ENCODE measurements at regions not wholly inside any gene's neighbourhood (a gene's known extent, or its start where the extent isn't known, plus 50 kb on each side); places are given as distances from the start of the nearest gene placed in this dataset.

DNA sequence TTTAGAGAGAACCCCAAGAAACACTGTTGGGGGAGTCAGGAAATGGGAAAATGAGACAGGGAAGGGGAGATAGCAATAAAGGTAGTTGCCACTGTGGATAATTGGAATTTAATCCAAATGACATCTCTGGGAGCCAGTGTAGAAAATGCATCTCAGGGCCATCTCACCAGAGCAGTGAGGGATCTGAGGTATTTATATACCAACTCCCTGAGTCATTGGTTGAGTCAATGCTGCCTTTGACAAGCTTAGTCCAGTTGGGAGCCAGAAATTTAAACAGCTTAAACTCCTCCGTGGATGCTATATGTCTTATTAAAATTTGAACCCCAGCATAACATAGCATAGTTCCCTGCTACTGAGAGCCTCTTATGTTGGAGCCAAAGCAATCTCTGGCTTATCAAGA lies 140.3 kb downstream of the SLC30A10 start:
- H2AFZ ChIP-seq (ENCODE audit: low read length), result no peak overlapping the region
- no peaks in the 10 kb centered on the region for H3K27me3 ChIP-seq (ENCODE audit: insufficient read depth, low read length)
- H3K9me3 ChIP-seq (ENCODE audit: low read length), result no peaks in the 10 kb centered on the region
- no peaks in the 10 kb centered on the region for H4K20me1 ChIP-seq (ENCODE audit: insufficient read depth, low read length)
- H3K36me3 ChIP-seq (ENCODE audit: insufficient read depth, low read length), result no peaks in the 10 kb centered on the region
- TF ChIP-seq EZH2 (IDR thresholded peaks at IDR 0.05; ENCODE audit: borderline replicate concordance, low read length) (no peak), CTCF (IDR thresholded peaks at IDR 0.05; ENCODE audit: low read length) (no peak)
- no peak overlapping the region for H3K9ac ChIP-seq (ENCODE audit: low read length)
- H3F3A ChIP-seq (ENCODE audit: insufficient read depth, low read length), result no peaks in the 10 kb centered on the region
- H3K4me3 ChIP-seq (ENCODE audit: low read depth, low read length, poor library complexity, severe bottlenecking), result no peak overlapping the region
- H3K9me2 ChIP-seq (ENCODE audit: low read depth, low read length), result no peaks in the 10 kb centered on the region
- no peaks in the 10 kb centered on the region for H3K79me2 ChIP-seq (ENCODE audit: insufficient read depth, low read length)
- no peak overlapping the region for H3K27ac ChIP-seq (ENCODE audit: low read depth, low read length, poor library complexity, severe bottlenecking)
- no peaks in the 10 kb centered on the region for H3K4me1 ChIP-seq (ENCODE audit: insufficient read depth, low read length, severe bottlenecking)
- H3K4me2 ChIP-seq (ENCODE audit: low read length), result no peak overlapping the region

- no peak overlapping the region for H2AFZ ChIP-seq (ENCODE audit: low read length)
- no peaks in the 10 kb centered on the region for H3K27me3 ChIP-seq (ENCODE audit: insufficient read depth, low read length)
These were observed 143.5 kb downstream of the SLC30A10 start for GRCh38 chr1:219784660-219785381.

GRCh38 chr1:219783605-219784235 lies 144.6 kb downstream of the SLC30A10 start:
- Histone ChIP-seq H3K79me2 (ENCODE audit: insufficient read depth, low read length) (no peaks in the 10 kb centered on the region), H4K20me1 (ENCODE audit: insufficient read depth, low read length) (no peaks in the 10 kb centered on the region), H3K4me3 (ENCODE audit: low read depth, low read length, poor library complexity, severe bottlenecking) (no peak overlapping the region), H3F3A (ENCODE audit: insufficient read depth, low read length) (no peaks in the 10 kb centered on the region), H3K36me3 (ENCODE audit: insufficient read depth, low read length) (no peaks in the 10 kb centered on the region), H3K9ac (ENCODE audit: low read length) (no peak overlapping the region), H3K9me3 (ENCODE audit: low read length) (no peaks in the 10 kb centered on the region), H2AFZ (ENCODE audit: low read length) (no peak overlapping the region), H3K4me2 (ENCODE audit: low read length) (no peak overlapping the region), H3K27ac (ENCODE audit: low read depth, low read length, poor library complexity, severe bottlenecking) (no peak overlapping the region), H3K4me1 (ENCODE audit: insufficient read depth, low read length, severe bottlenecking) (no peaks in the 10 kb centered on the region), H3K27me3 (ENCODE audit: insufficient read depth, low read length) (no peaks in the 10 kb centered on the region), H3K9me2 (ENCODE audit: low read depth, low read length) (no peaks in the 10 kb centered on the region)
- TF ChIP-seq CTCF (IDR thresholded peaks at IDR 0.05; ENCODE audit: low read length), result no peak
- TF ChIP-seq EZH2 (IDR thresholded peaks at IDR 0.05; ENCODE audit: borderline replicate concordance, low read length), result no peak

More at GRCh38 chr1:219784660-219785381, 143.5 kb downstream of the SLC30A10 start:
- Histone ChIP-seq H4K20me1 (ENCODE audit: insufficient read depth, low read length) (no peaks in the 10 kb centered on the region), H3K9ac (ENCODE audit: low read length) (no peak overlapping the region), H3K36me3 (ENCODE audit: insufficient read depth, low read length) (no peaks in the 10 kb centered on the region), H3K9me3 (ENCODE audit: low read length) (no peaks in the 10 kb centered on the region), H3K4me1 (ENCODE audit: insufficient read depth, low read length, severe bottlenecking) (no peaks in the 10 kb centered on the region), H3K9me2 (ENCODE audit: low read depth, low read length) (no peaks in the 10 kb centered on the region), H3K4me3 (ENCODE audit: low read depth, low read length, poor library complexity, severe bottlenecking) (no peak overlapping the region), H3K27ac (ENCODE audit: low read depth, low read length, poor library complexity, severe bottlenecking) (no peak overlapping the region), H3K79me2 (ENCODE audit: insufficient read depth, low read length) (no peaks in the 10 kb centered on the region), H3K4me2 (ENCODE audit: low read length) (no peak overlapping the region), H3F3A (ENCODE audit: insufficient read depth, low read length) (no peaks in the 10 kb centered on the region)
- no peak for TF ChIP-seq CTCF (IDR thresholded peaks at IDR 0.05; ENCODE audit: low read length)
- no peak for TF ChIP-seq EZH2 (IDR thresholded peaks at IDR 0.05; ENCODE audit: borderline replicate concordance, low read length)

Data from OCI-LY1 (cell line).